Gastroesophageal sphincter (tissue), 4 donors: ENCODE measurements at regions not wholly inside any gene's neighbourhood (a gene's known extent, or its start where the extent isn't known, plus 50 kb on each side); places are given as distances from the start of the nearest gene placed in this dataset.
"Not testable (repeated sequence)": the region's sequence is repeated elsewhere in the genome, so short reads cannot be mapped to it uniquely, and the experiment has no call there.

ENCODE experiments used
- ATAC-seq: fragments of 150-250 bp; one replicate; pipeline ENCODE4 v1.9.1; 2016; ENCODE audit warnings: mild to moderate bottlenecking, moderate library complexity
- H3K27ac ChIP-seq, 4 donors: fragments of 200-600 bp; sonication (generic) in 3 of 4; 1 replicate in 3 of 4; 2 replicates in 1 of 4; pipeline ENCODE4 v1.5.1; 2016 to 2019
- H3K27me3 ChIP-seq: fragments of 200-600 bp; sonication (generic); one replicate; pipeline ENCODE4 v1.5.1; 2019
- H3K36me3 ChIP-seq, 2 donors: fragments of 200-600 bp; sonication (generic); one replicate each; pipeline ENCODE4 v1.5.1; 2019; ENCODE audit warnings: control low read depth in 1 of 2
- H3K4me1 ChIP-seq, 3 donors: fragments of 200-600 bp; sonication (generic); 1 replicate in 2 of 3; 2 replicates in 1 of 3; pipeline ENCODE4 v1.5.1; 2016 to 2019; ENCODE audit warnings: control low read depth in 2 of 3
- H3K4me3 ChIP-seq, 2 donors: fragments of 200-600 bp; sonication (generic); one replicate each; pipeline ENCODE4 v1.5.1; 2019; ENCODE audit warnings: mild to moderate bottlenecking in 1 of 2, moderate library complexity in 1 of 2
- H3K9me3 ChIP-seq, 3 donors: fragments of 200-600 bp; sonication (generic); one replicate each; pipeline ENCODE4 v1.5.1; 2017 to 2019; ENCODE audit warnings: control low read depth in 2 of 3
- EP300 ChIP-seq: sonication (generic); formaldehyde crosslinking; IDR thresholded peaks from one replicate; pipeline ENCODE4 v1.6.1; 2017; ENCODE audit warnings: antibody characterized with exemption, mild to moderate bottlenecking
- POLR2A ChIP-seq, 2 donors: fragments of 450-650 bp; IDR thresholded peaks; one replicate each; pipeline ENCODE4 v1.6.1; 2017; ENCODE audit warnings: antibody characterized with exemption in 2 of 2, mild to moderate bottlenecking in 2 of 2, moderate library complexity in 1 of 2
- POLR2AphosphoS5 ChIP-seq: sonication (generic); formaldehyde crosslinking; IDR thresholded peaks from one replicate; pipeline ENCODE4 v1.6.1; 2017; ENCODE audit warnings: antibody characterized with exemption
- WGBS, 2 donors: methylation state at CpG; one replicate each; pipeline ENCODE4 v1.1.5; 2018; ENCODE audit warnings: low coverage in 1 of 2; 5-methylcytosine and 5-hydroxymethylcytosine counted together
- TF ChIP-seq, protein P1 (sequence below), 4 experiments: fragments of 200-600 bp in 2 of 4; fragments of 450-650 bp in 2 of 4; sonication (generic) in 1 of 4; IDR thresholded peaks; one replicate each; pipeline ENCODE4 v1.5.1; 2017 to 2019; ENCODE audit warnings: antibody characterized with exemption in 4 of 4, mild to moderate bottlenecking in 2 of 4, moderate library complexity in 2 of 4

GRCh38 chr1:60916906-60917305 lies 165.5 kb upstream of the NFIA start:
- Histone ChIP-seq H3K4me3 (no peak overlapping the region), H3K4me1 (no peaks in the 10 kb centered on the region), H3K9me3 (no peaks in the 10 kb centered on the region), H3K36me3 (no peaks in the 10 kb centered on the region), H3K27me3 (no peaks in the 10 kb centered on the region), H3K27ac (no peak overlapping the region)
- WGBS, 2 donors = 89% methylated on average over 9 of the region's 9 CpGs; no CpG with 5 or more reads in 1 of the 2 donors
- TF ChIP-seq, protein P1, sequence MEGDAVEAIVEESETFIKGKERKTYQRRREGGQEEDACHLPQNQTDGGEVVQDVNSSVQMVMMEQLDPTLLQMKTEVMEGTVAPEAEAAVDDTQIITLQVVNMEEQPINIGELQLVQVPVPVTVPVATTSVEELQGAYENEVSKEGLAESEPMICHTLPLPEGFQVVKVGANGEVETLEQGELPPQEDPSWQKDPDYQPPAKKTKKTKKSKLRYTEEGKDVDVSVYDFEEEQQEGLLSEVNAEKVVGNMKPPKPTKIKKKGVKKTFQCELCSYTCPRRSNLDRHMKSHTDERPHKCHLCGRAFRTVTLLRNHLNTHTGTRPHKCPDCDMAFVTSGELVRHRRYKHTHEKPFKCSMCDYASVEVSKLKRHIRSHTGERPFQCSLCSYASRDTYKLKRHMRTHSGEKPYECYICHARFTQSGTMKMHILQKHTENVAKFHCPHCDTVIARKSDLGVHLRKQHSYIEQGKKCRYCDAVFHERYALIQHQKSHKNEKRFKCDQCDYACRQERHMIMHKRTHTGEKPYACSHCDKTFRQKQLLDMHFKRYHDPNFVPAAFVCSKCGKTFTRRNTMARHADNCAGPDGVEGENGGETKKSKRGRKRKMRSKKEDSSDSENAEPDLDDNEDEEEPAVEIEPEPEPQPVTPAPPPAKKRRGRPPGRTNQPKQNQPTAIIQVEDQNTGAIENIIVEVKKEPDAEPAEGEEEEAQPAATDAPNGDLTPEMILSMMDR (IDR thresholded peaks at IDR 0.05) = no peak
- no peak for TF ChIP-seq EP300
- no peak for TF ChIP-seq POLR2AphosphoS5
- no peak for TF ChIP-seq POLR2A (IDR thresholded peaks at IDR 0.05)
- no peak for ATAC-seq

GRCh38 chr1:60916199-60916598 lies 166.2 kb upstream of the NFIA start:
- Histone ChIP-seq H3K4me1 (no peaks in the 10 kb centered on the region), H3K4me3 (no peak overlapping the region), H3K9me3 (no peaks in the 10 kb centered on the region), H3K36me3 (no peaks in the 10 kb centered on the region), H3K27ac (no peak overlapping the region), H3K27me3 (no peaks in the 10 kb centered on the region)
- TF ChIP-seq, protein P1 (IDR thresholded peaks at IDR 0.05) = no peak
- TF ChIP-seq EP300 (no peak), POLR2A (IDR thresholded peaks at IDR 0.05) (no peak), POLR2AphosphoS5 (no peak)
- ATAC-seq = no peak

- Histone ChIP-seq H3K4me3 (no peak overlapping the region), H3K27ac (no peak overlapping the region), H3K27me3 (no peaks in the 10 kb centered on the region), H3K36me3 (no peaks in the 10 kb centered on the region), H3K9me3 (no peaks in the 10 kb centered on the region), H3K4me1 (no peaks in the 10 kb centered on the region)
- TF ChIP-seq, protein P1 (IDR thresholded peaks at IDR 0.05) = no peak
- no peak for TF ChIP-seq POLR2A (IDR thresholded peaks at IDR 0.05)
- TF ChIP-seq POLR2AphosphoS5 = no peak
- TF ChIP-seq EP300 = no peak
- 83 to 100% methylated on average over 1 to 6 of the region's 6 CpGs for WGBS, 2 donors
- ATAC-seq = no peak
These were observed 166.9 kb upstream of the NFIA start for GRCh38 chr1:60915441-60915840.

- no peaks in the 10 kb centered on the region for H3K4me1 ChIP-seq
- no peaks in the 10 kb centered on the region for H3K36me3 ChIP-seq
- TF ChIP-seq, protein P1 (IDR thresholded peaks at IDR 0.05) = no peak
- TF ChIP-seq POLR2A (IDR thresholded peaks at IDR 0.05) (no peak), POLR2AphosphoS5 (no peak), EP300 (no peak)
- WGBS, 2 donors = 91 to 100% methylated on average over 2 to 3 of the region's 3 CpGs
- no peaks in the 10 kb centered on the region for H3K27me3 ChIP-seq
- no peak for ATAC-seq
- no peak overlapping the region for H3K27ac ChIP-seq
- no peak overlapping the region for H3K4me3 ChIP-seq
- no peaks in the 10 kb centered on the region for H3K9me3 ChIP-seq
These were observed 167.4 kb upstream of the NFIA start for GRCh38 chr1:60914982-60915381.

DNA sequence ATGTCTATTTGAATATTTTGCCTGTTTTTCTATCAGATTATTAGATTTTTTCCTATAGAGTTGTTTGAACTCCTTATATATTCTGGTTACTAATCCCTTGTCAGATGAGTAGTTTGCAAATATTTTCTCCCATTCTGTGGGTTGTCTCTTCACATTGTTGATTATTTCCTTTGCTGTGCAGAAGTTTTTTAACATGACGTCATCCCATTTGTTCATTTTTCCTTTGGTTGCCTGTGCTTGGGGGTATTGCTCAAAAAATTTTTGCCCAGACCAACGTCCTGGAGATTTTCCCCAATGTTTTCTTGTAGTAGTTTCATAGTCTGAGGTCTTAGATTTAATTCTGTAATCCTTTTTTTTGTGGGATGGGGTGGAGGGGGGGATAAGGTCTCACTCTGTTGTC lies 168.7 kb upstream of the NFIA start:
- WGBS, 2 donors = 80 to 90% methylated on average over 1 of the region's 2 CpGs
- H3K4me3 ChIP-seq, H3K9me3 ChIP-seq, ATAC-seq, H3K27me3 ChIP-seq, H3K4me1 ChIP-seq, H3K36me3 ChIP-seq, H3K27ac ChIP-seq: not testable (repeated sequence)

DNA sequence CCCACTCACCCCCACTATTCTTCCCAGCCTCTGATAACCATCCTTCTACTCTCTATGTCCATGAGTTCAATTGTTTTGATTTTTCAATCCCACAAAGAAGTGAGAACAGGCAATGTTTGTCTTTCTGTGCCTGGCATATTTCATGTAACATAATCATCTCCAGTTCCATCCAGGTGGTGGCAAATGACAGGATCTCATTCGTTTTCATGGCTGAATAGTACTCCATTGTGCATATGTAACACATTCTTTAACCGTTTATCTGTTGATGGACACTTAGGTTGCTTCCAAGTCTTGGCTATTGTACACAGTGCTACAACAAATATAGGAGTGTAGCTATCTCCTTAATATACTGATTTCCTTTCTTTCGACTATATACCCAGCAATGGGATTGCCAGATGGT lies 169.3 kb upstream of the NFIA start:
- Histone ChIP-seq H3K4me1 (no peaks in the 10 kb centered on the region), H3K36me3 (no peaks in the 10 kb centered on the region), H3K27ac (no peak overlapping the region), H3K27me3 (no peaks in the 10 kb centered on the region), H3K4me3 (no peak overlapping the region), H3K9me3 (no peaks in the 10 kb centered on the region)
- TF ChIP-seq POLR2AphosphoS5 (no peak), POLR2A (IDR thresholded peaks at IDR 0.05) (no peak), EP300 (no peak)
- WGBS, 2 donors = 69 to 94% methylated on average over 2 to 3 of the region's 3 CpGs
- no peak for ATAC-seq
